Mammary epithelial cell (primary cell): ENCODE measurements at regions not wholly inside any gene's neighbourhood (a gene's known extent, or its start where the extent isn't known, plus 50 kb on each side); places are given as distances from the start of the nearest gene placed in this dataset.
"Not testable (repeated sequence)": the region's sequence is repeated elsewhere in the genome, so short reads cannot be mapped to it uniquely, and the experiment has no call there.

Source experiments
- CTCF ChIP-seq, 2 donors: IDR thresholded peaks in 1 of 2; conservative IDR thresholded peaks in 1 of 2; 2 replicates each; pipeline ENCODE4 v1.5.1; 2011 to 2012; ENCODE audit warnings: inconsistent platforms in 2 of 2, low read length in 2 of 2, mild to moderate bottlenecking in 2 of 2, control low read depth in 1 of 2, low read depth in 1 of 2; ENCODE audit not compliant: insufficient read depth in 1 of 2; ENCODE audit errors: extremely low read depth in 1 of 2
- EZH2 ChIP-seq: IDR thresholded peaks from 2 replicates; pipeline ENCODE4 v1.6.1; 2012; ENCODE audit warnings: low read length, inconsistent platforms, borderline replicate concordance

- not testable (repeated sequence) for TF ChIP-seq CTCF (conservative IDR thresholded peaks at IDR 0.05 in 1 of 2, IDR thresholded peaks at IDR 0.05 in 1 of 2; ENCODE audit: extremely low read depth in 1 of 2, insufficient read depth in 1 of 2, low read depth in 1 of 2, low read length in 2 of 2); EZH2
Measured at GRCh38 chr9:62844681-62845185, 1654.9 kb downstream of the SPATA31A7 start.
